GM18858 (cell line): ENCODE measurements at regions not wholly inside any gene's neighbourhood (a gene's known extent, or its start where the extent isn't known, plus 50 kb on each side); places are given as distances from the start of the nearest gene placed in this dataset.
"Not testable (repeated sequence)": the region's sequence is repeated elsewhere in the genome, so short reads cannot be mapped to it uniquely, and the experiment has no call there.

Experiments
- ATAC-seq: cut with Tn5 transposase; IDR thresholded peaks from one replicate; pipeline ENCODE4 v1.9.1; 2021; ENCODE audit not compliant: unreplicated experiment

DNA sequence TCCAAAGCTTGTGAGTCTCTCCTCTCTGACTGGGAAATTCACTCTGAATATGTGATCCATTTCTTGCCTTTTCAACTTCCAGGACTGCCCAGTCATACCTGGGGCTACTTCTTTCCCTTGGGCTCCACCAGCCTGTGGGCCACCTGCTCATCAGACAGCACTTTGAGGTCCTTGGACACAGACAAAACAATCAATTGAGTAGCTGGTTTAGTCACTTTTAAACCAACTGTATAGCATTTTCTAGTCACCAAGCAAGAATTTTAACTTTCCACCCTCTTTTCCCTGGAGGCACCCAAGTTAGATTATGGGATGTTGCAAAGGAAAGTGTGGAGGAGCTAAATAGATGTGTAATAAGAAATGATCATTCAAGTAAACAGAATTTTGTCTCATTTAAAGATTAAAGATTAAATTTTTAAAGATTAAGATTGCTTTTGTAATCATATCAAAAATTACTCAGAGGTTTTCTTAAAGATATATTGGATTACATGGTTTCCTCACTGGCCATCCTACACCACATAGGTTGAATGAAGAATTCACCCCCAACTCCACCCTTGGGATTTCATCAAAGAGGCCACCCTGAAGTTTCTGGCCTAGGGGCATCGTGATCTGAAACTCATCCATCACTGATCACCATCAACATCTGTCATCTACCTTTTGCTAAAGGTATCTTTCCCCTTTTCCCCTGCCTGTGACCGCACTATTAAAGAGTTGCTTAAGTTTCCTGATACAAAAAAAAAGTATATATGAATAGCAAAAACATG is 219.2 kb upstream of the NR5A2 start:
- ATAC-seq = no peak

DNA sequence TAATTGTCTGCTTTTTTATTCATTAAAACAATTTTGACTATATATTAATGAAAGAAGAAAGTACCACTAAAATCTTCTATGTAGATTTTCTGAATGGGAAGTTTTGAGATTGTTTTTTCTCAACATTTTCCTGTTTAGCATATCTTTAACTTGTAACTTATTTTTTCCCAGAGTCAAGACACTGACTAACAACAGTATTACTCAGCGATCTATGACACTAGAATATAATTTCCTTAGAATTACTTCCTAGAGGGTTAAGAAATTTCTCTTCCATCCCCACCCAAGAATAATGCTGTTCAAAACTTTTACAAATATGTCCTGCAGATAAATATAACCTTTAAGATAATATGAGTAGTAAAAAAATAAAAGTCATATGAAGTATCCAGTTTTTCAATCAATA is 218.2 kb upstream of the NR5A2 start:
- no peak for ATAC-seq

DNA sequence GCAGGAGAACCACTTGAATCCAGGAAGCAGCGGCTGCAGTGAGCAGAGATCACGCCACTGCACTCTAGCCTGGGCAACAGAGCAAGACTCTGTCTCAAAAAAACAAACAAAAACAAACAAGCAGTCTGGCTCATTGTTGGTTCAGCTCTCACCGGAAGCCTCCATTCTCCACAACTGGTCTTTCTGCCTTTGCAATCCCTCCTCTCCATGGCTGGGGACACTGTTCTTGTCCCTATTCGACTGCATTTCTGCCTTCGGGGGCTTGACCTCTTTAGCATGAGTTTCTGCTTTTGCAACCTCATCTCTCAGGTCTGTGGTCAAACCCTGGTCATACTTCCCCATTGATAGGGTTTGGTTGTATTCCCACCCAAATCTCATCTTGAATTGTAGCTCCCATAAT is 216.3 kb upstream of the NR5A2 start:
- ATAC-seq = no peak

- ATAC-seq = no peak
Measured at GRCh38 chr1:199813198-199813597, 214.3 kb upstream of the NR5A2 start.

DNA sequence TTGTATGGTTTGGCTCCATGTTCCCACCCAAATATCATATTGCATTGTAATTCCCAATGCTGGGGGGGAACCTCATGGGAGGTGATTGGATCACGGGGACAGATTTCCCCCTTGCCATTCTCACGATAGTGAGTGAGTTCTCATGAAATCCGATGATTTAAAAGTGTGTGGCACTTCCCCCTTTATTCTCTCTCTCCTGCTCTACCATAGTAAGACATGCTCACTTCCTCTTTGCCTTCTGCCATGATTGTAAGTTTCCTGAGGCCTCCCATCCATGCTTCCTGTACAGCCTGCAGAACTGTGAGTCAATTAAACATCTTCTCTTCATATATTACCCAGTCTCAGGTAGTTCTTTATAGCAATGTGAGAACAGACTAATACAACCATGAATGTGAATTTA is 211.6 kb upstream of the NR5A2 start:
- ATAC-seq = no peak

DNA sequence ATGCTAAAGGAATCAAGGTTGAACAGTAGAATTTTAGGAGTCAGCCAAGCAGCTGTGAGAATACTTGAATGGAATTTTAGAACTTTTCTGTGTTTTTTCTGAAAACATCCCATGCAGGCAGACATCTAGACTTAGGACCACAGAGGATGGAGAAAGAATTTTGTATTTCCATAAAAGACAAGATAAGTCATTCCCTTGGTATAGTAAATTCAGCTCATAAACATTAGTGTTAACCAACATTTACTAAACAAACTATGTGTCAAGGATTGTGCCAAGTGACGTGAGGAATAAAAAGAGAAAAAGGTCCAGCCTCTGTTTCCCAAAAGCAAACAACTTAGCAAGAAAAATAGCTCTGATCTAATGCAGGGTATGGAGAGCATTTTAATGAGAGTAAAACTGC is 210.2 kb upstream of the NR5A2 start:
- ATAC-seq = no peak

- no peak for ATAC-seq
Measured at GRCh38 chr1:199821029-199821779, 206.3 kb upstream of the NR5A2 start.

DNA sequence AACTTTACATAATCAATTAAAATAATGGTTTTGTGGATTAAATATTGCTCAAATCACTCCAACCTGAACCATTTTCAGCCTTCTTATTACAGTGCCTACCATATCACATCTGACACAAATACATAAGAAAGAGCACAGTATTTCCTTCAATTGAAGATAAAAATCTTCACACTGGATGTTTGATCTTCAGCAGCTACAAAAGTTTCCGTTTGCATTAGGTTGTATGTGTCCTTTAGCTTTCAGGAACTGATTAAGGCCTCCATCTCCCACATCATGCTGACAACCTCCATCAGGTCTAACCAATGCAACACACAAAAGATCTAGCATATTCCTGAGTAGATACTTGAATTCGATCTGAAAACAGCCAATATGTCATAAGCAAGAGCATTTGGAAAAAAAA is 195.1 kb upstream of the NR5A2 start:
- no peak for ATAC-seq

GRCh38 chr1:199834711-199835110 is 192.8 kb upstream of the NR5A2 start:
- no peak for ATAC-seq

DNA sequence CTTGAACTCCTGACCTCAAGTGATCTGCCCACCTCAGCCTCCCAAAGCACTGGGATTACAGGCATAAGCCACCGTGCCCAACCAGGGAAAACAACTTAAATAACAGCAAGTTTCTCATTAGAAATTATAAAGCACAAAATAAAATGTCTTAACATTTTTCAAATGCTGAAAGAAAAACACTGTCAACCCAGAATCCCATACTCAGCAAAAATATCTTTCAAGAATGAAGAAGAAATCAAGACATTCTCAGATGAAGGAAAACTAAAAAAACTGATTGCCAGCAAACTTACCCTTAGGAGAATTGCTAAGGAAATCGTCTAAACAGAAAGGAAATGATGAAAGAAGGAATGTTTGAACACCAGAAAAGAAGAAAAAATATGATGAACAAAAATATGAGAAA is 191.1 kb upstream of the NR5A2 start:
- ATAC-seq = no peak

- ATAC-seq = no peak
Measured at GRCh38 chr1:199837321-199837720, 190.2 kb upstream of the NR5A2 start.

DNA sequence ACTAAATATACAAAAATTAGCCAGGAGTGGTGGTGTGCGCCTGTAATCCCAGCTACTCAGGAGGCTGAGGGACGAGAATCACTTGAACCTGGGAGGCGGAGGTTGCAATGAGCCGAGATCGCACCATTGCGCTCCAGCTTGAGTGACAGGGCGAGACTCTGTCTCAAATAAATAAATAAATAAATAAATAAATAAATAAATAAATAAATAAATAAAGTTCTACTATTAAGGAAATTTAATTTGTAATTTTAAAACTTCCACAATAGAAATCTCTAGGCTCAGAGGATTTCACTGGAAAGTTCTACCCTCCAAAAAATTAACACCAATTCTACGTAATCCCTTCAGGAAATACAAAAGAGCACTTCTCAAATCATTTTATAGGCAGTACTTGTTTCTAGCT is 187.9 kb upstream of the NR5A2 start:
- ATAC-seq = not testable (repeated sequence)

DNA sequence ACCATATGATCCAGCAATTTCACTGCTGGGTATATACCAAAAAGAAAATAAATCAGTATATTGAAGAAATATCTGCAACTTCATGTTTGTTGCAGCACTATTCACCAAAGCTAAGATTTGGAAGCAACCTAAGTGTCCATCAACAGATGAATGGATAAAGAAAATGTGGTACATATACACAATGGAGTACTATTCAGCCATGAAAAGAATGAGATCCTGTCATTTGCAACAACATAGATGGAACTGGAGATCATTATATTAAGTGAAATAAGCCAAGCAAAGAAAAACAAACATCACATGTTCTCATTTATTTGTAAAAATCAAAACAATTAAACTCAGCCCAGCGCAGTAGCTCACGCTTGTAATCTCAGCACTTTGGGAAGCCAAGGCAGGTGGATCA is 184.4 kb upstream of the NR5A2 start:
- ATAC-seq = not testable (repeated sequence)

DNA sequence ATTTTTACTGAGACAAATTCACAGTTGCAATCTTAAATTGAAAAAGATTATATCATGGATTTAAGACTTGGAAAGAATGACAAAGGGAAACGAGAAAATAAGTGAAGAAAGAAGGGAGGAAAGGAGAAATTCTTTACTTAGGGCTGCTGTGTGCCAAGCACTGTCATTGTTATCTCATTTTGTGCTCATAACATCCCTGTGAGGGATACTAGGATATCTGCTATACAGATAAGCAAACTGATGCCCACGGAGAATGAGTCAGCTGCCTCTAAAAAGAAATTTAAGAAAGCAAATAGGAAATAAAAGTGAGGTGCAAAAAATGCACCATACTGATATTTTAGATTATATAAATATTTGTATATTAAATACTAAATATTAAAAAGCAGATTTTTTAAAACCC is 183.6 kb upstream of the NR5A2 start:
- no peak for ATAC-seq

DNA sequence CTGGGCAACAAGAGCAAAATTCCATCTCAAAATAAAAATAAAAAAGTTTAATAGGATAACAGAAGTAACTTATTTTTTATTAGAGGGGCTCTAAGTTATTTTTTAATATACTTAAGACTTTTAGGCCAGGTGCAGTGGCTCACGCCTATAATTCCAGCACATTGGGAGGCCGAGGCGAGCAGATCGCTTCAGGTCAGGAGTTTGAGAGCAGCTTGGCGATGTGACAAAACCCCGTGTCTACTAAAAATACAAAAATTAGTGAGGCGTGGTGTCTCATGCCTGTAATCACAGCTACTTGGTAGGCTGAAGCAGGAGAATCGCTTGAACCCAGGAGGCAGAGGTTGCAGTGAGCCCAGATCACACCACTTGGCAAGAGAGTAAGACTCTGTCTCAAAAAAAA is 180.5 kb upstream of the NR5A2 start:
- ATAC-seq = no peak

GRCh38 chr1:199851439-199852140 is 175.9 kb upstream of the NR5A2 start:
- ATAC-seq = no peak

GRCh38 chr1:199854686-199855321 is 172.7 kb upstream of the NR5A2 start:
- no peak for ATAC-seq

DNA sequence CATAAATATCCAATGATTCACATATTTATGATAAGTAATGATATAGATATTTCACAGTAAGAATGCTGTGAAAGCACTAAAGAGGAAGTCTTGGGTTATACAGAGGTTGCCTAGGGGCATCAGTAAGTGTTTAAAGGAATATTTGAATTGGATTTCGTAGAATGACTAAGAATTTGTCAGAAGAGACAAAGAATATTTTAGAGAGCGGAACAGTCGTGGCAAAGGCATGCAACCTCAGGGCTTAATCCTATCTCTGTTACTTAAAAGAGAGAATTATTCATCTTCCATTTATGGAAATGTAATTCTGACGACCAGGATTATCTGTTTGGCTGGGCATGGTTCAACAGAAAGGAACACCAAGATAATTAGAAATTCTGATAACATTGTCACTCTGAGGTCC is 171.9 kb upstream of the NR5A2 start:
- no peak for ATAC-seq

DNA sequence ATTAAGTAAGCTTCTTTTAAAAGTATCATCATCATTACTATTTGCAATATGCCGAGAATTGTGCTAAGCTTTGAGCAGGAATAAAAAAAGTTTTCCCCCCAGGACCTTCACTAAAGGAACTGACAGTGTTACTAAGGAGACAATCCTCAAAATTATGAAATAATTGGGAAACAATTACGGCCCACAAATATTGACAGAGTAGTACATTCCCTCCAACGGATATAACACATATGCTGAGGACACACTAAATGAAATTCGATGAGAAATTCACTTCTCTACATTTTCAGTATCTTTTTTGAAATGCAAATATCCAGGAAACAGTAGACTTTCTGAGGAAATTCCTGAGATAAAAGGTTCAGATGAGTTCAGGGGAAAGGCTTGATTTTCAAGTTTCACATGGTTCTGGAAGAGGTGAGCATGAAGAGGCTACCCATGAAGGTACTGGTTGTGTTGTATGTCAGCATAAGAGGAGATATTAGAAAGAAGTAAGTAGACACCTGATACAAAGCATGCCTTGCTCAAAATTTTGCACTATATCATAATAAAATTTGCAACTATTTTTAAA is 171.2 kb upstream of the NR5A2 start:
- ATAC-seq = no peak

DNA sequence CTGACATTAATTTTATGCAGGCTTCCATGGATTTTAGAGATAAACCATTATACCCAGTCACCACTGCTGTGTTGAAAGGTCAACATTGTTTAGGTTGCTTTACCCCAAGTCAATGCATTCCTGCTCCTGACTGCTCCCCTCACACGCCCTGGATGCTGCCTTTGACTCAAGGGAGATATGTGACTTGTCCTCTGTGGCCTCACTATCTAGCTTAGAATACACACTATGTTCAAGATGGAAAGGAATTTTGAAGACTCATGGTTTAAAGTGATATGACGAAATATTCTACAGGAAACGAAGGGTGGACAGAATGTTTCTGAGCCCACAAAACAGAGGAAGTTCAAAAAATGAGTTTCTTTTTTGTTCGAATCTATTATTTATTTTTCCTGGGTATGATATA is 170.4 kb upstream of the NR5A2 start:
- ATAC-seq = no peak

DNA sequence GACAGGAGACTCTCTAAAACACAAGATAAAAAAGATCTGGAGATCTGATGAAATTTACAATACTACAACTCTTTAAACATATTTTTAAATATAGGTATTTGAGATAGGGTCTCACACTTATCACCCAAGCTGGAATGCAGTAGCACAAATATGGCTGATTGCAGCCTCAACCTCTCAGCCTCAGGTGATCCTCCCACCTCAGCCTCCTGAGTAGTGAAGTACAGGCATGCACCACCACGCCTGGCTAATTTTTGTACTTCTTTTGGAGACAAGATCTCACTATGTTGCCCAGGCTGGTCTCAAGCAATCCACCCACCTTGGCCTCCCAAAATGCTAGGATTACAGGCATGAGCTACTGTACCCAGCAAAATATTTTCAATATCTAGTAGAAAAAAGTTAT is 170.0 kb upstream of the NR5A2 start:
- no peak for ATAC-seq
